CMK (cell line): ENCODE measurements at regions not wholly inside any gene's neighbourhood (a gene's known extent, or its start where the extent isn't known, plus 50 kb on each side); places are given as distances from the start of the nearest gene placed in this dataset.
"Not testable (repeated sequence)": the region's sequence is repeated elsewhere in the genome, so short reads cannot be mapped to it uniquely, and the experiment has no call there.

Experiments
- DNase-seq: peaks from one replicate; pipeline ENCODE4 v3.0.0-alpha.2; 2010; ENCODE audit warnings: low read depth

GRCh38 chr2:12879649-12880048 lies 162.9 kb downstream of the TRIB2 start:
- DNase-seq: no peak

DNA sequence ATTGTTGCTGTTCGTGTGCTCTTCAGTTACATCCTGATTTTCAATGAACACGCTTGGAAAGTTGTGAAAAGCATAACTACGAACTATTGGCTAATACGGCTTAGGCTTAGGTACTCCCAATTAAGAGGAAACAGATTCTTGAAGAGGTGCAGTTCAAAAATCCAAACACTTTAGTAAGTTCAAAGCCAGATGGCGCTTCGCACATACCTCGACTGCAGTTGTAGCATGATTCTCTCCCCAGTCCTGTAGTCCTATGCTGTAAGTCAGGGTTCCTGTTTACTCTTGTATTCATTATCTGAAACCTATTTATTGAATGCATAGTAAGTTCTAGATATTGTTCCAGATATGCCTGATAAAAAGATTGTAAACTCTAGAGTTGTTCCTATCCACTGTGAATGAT lies 165.2 kb downstream of the TRIB2 start:
- DNase-seq: no peak

- DNase-seq: no peak
Observed at GRCh38 chr2:12882393-12882792, 165.7 kb downstream of the TRIB2 start.

DNA sequence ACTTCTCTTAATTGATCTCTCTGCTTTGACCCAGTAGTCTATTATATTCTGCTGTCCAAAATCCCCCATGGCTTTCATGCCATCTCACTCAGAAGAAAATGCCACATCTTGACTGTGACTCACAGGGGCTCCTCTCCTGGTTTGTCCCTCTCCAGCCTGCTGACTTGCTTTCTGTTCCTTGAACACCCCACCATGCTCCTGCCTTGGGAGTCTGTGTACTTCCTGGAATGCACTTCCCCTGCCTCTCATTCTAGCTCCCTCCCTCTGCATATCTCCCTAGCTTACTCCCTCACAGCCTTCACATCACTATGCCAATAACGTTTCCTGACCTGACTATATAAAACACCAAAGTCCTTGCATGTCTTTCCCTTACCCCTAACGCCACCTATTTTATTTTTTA lies 167.2 kb downstream of the TRIB2 start:
- no peak for DNase-seq

DNA sequence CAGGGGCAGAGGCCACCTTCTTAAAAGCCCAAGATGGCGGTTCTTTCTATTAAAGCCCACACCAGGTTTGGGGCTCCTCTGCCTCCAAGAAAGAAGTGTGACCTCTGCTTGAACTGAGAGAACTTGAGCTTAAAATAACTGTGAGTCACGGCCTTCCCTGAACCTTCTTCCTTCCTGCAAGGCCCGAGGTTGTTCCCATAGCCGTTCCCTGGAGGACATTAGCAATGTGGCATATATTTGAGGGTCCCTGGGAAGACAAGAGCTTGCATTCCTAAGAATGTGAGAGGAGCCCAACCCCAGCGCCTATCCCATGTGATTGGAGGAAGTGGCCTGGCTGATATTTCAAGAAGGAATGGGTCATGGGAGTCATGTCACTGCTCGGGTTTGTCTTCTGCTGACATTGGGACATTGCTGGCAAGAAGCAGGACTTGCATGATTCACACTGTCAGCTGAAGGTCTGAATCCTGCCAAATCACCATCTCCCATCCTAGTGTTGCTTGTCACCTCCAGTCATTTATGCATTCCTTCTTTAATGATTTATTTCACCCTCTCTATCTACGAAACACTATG lies 168.1 kb downstream of the TRIB2 start:
- no peak for DNase-seq

DNA sequence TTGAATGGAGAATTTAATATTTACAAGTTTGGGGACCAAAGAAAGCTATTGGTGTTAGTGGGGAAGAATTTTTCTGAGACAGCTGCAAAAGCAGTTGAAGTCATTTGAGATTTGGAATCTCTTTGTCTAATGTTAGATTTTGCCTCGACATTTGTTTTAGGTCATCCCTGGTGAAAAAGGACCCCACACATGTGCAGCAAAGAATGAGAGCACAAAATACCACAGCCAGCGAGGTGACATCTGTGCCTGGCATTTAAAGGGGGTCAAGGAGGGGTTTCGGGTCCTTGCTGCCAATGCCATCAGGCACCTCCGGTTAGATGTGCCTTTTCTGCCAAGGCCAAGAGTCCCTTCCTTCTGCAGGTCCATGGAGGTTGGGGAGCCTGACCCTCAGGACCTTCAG lies 173.3 kb downstream of the TRIB2 start:
- no peak for DNase-seq

GRCh38 chr2:12890481-12890991 lies 173.8 kb downstream of the TRIB2 start:
- no peak for DNase-seq

DNA sequence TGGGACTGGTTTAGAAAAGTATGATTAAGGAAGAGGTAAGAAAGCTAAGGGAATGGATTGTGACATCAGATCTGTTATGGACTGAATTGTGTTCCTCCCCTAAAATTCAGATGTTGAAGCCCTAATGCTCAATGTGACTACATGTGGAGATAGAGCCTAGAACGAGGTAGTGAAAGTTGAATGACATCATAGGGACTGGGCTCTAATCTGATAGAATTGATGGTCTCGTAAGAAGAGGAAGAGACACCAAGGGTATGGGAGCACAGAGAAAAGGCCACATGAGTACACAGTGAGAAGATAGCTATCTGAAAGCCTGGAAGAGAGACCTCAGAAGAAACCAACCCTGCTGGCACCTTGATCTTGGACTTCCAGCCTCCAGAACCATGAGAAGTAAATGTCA lies 178.3 kb downstream of the TRIB2 start:
- no peak for DNase-seq

- DNase-seq: no peak
Observed at GRCh38 chr2:12896318-12896982, 179.7 kb downstream of the TRIB2 start.

- no peak for DNase-seq
Observed at GRCh38 chr2:12897181-12897580, 180.4 kb downstream of the TRIB2 start.

GRCh38 chr2:12903272-12903671 lies 186.5 kb downstream of the TRIB2 start:
- DNase-seq: no peak

DNA sequence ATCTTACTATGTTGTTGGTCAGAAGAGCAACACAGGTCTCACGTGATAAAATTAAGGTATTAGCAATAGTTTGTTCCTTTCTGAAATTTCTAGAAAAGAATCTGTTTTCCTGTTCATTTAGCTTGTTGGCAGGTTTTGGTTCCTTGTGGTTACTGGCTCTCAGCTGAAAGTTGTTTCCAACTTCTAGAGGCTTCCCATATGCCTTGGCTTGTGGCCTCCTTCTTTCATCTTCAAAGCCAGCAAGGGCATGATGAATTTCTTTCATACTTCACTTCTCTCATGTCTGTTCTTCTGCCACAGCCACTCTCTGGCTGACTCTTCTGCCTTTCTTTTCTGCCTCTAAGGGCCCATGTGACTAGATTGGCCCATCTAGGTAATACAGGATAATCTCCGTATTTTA lies 193.7 kb downstream of the TRIB2 start:
- DNase-seq: no peak

GRCh38 chr2:12915787-12916186 lies 199.1 kb downstream of the TRIB2 start:
- no peak for DNase-seq

- DNase-seq: no peak
Observed at GRCh38 chr2:12918138-12918834, 201.6 kb downstream of the TRIB2 start.

DNA sequence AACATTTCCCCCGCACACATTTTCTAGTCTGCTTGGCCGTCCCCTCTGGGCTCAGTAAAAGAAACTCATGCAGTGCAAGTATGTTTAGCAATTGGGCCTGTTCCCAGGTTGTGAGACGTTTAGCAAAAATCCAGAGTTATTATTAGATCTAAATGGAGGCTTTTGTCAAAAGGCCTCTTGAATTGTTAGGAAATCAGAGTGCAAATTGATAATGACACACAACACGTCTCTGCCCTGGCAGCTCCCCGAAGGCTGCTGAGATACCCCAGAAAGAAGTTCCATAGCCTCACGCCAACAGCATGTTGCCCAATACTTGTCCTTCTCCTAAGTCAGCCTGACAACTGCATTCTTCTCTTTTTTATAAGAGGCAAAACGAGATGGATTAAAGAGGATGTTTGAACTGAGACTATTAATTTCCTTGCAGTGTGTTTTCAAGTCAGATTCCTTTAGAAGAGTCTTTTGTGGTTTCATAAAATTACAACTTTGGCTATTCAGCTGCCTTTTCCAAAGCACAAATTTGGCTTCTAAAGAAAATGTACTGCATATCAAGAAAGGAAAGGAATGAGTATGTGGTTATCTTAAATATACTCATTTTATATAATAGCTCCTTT lies 202.2 kb downstream of the TRIB2 start:
- no peak for DNase-seq

- no peak for DNase-seq
Observed at GRCh38 chr2:12921321-12921720, 204.6 kb downstream of the TRIB2 start.

- no peak for DNase-seq
Observed at GRCh38 chr2:12923907-12924610, 207.3 kb downstream of the TRIB2 start.

DNA sequence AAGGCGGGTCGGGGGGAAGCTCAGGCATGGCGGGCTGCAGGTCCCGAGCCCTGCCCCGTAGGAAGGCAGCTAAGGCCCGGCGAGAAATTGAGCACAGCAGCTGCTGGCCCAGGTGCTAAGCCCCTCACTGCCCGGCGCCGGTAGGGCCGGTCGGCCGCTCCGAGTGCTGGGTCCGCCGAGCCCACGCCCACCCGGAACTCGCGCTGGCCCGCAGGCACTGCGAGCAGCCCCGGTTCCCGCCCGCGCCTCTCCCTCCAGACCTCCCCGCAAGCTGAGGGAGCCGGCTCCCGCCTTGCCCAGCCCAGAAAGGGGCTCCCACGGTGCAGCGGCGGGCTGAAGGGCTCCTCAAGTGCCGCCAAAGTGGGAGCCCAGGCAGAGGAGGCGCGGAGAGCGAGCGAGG lies 209.9 kb downstream of the TRIB2 start:
- DNase-seq: not testable (repeated sequence)

DNA sequence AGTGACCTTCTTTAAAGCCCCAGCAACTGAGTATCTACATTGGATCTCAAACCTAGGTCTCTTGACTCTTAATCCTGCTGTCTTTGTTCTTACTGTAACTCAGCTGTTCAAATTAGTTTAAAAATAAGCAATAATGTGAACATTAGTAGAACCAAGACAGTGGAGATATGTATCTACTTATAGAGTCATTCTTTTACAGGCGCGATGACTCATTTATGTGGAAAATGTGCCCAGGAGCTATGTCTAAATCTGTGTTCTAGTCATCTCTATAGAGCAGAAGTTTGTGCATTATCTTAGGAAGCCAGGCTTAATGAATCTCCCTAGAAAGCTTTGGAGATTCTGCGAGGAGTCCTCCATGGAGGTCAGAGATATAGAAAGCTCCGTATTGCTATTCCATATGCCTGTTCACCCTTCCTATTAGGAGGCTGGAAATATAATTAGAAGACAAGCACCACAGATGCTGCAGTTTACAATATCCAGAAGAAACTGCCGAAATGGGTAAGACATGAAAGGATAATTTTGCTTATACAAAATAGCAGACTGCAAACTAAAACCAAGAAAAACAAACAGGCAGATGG lies 211.6 kb downstream of the TRIB2 start:
- DNase-seq: no peak

DNA sequence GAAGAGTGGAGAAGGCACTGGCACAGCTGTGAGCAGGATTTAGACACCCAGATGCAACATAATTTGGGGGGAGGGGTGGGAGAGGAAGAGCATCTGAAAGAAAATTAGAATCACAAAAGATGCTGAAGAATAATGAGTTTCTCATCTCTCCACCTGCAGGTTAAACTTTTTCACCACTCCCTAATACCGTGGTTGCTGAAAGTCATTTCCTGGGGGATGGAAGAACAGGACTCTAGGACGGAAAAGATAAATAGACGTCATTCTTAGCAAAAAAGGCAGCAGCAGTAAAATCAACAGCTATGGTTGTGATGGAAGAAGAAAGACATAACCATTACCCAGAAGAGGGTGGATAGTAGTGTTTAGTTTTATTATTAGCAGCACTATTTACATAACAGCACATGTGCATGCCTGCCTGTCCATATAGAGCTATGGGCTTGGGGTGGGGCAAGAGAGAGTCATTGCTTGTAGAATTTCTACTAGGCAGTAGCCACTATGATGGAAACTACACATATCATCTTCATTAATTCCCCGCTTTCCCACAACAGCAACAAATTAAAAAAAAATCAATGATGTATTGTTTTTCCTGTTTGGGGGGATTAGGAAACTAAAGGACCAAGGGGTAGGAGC lies 212.2 kb downstream of the TRIB2 start:
- DNase-seq: no peak

DNA sequence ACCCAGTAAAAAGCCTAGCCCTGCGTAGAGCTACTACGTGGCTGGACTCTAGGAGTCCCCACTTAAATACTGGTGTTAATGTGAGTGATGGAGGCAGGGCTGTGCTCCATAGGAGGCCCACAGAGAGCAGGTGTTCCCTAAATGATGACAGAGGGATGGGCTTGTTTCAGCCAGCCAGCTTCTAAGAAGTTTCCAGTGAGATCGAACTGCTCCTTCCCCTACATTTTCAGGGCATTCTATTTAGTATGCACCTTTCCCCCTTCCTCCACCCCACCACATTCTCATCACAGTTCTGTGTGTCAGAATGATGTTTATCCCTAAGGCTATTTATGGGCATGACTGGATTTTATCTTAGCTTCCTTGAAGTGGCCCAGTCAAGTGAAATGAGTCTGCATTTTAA lies 213.0 kb downstream of the TRIB2 start:
- DNase-seq: no peak

GRCh38 chr2:12930391-12930790 lies 213.7 kb downstream of the TRIB2 start:
- no peak for DNase-seq
